Panc1 (cell line): ENCODE measurements at regions not wholly inside any gene's neighbourhood (a gene's known extent, or its start where the extent isn't known, plus 50 kb on each side); places are given as distances from the start of the nearest gene placed in this dataset.

ENCODE experiments used
- ATAC-seq: fragments of 200-7000 bp; cut with Tn5 transposase; 2 replicates; pipeline ENCODE4 v1.9.1; 2020; ENCODE audit warnings: mild to moderate bottlenecking, moderate library complexity
- BruUV-seq: library from RNA; stranded (reverse); fragments of 400-500 nt; replicated peaks from 2 replicates; lab custom pipeline; 2021; lab: Mats Ljungman, UMichigan
- CTCF ChIA-PET: fragments of 300-600 bp; sonication (Branson Sonifier 250); formaldehyde crosslinking; loops from one replicate; lab custom pipeline; 2022; ENCODE audit warnings: antibody characterized with exemption; lab: Charles Lee
- POLR2A ChIA-PET: fragments of 300-600 bp; sonication (Branson Sonifier 250); formaldehyde crosslinking; loops from one replicate; lab custom pipeline; 2022; ENCODE audit warnings: antibody characterized with exemption; lab: Charles Lee
- DNase-seq: peaks from one replicate; pipeline ENCODE4 v3.0.0-alpha.2; 2010; ENCODE audit warnings: low read depth, low spot score
- H3K27ac ChIP-seq: 2 replicates; pipeline ENCODE4 v1.5.1; 2011; ENCODE audit warnings: mild to moderate bottlenecking, low read length, inconsistent platforms
- H3K27me3 ChIP-seq: fragments of 200-500 bp; sonication (Bioruptor generic); 2 replicates; pipeline ENCODE4 v1.6.0; 2014; ENCODE audit warnings: low read length, inconsistent platforms; ENCODE audit not compliant: control insufficient read depth, insufficient read depth
- H3K36me3 ChIP-seq: fragments of 200-500 bp; sonication (Bioruptor generic); 2 replicates; pipeline ENCODE4 v1.5.1; 2014; ENCODE audit warnings: inconsistent platforms, mild to moderate bottlenecking, low read length, moderate library complexity; ENCODE audit not compliant: control insufficient read depth, insufficient read depth
- H3K4me1 ChIP-seq: 2 replicates; pipeline ENCODE4 v1.5.1; 2011; ENCODE audit warnings: inconsistent platforms, mild to moderate bottlenecking, low read length, moderate library complexity; ENCODE audit not compliant: control insufficient read depth, insufficient read depth
- H3K4me3 ChIP-seq, 2 experiments: 2 replicates each; pipeline ENCODE4 v1.5.1; 2011 to 2012; ENCODE audit warnings: low read depth in 2 of 2, low read length in 2 of 2, mild to moderate bottlenecking in 2 of 2, inconsistent platforms in 1 of 2, moderate library complexity in 1 of 2
- H3K9me3 ChIP-seq: fragments of 200-500 bp; sonication (Bioruptor generic); 2 replicates; pipeline ENCODE4 v1.5.1; 2014; ENCODE audit warnings: low read depth, mild to moderate bottlenecking, inconsistent platforms, low read length, moderate library complexity; ENCODE audit not compliant: control insufficient read depth, insufficient read depth
- POLR2AphosphoS5 ChIP-seq: IDR thresholded peaks from 2 replicates; pipeline ENCODE4 v1.6.1; 2012; ENCODE audit warnings: mild to moderate bottlenecking, low read depth, low read length, moderate library complexity
- SIN3A ChIP-seq: IDR thresholded peaks from 2 replicates; pipeline ENCODE4 v1.6.1; 2012; ENCODE audit warnings: low read depth, mild to moderate bottlenecking, low read length, moderate library complexity, borderline replicate concordance; ENCODE audit not compliant: insufficient read depth
- TCF7L2 ChIP-seq: IDR thresholded peaks from 2 replicates; pipeline ENCODE4 v1.6.1; 2011; ENCODE audit warnings: mild to moderate bottlenecking, low read depth, low read length, inconsistent platforms
- in situ Hi-C: cut with HindIII; loops from 2 replicates; pipeline ENCODE4 v1.10.0; 2016; ENCODE audit warnings: low sequenced_read_pairs, low pct_unique_long_range_greater_than_20kb
- intact Hi-C: fragments of 100-400 bp; cut with micrococcal nuclease; formaldehyde crosslinking; loops from one replicate; pipeline ENCODE4 v1.10.0; 2022; ENCODE audit not compliant: unreplicated experiment
- TF ChIP-seq, protein P1 (sequence below), 2 experiments: IDR thresholded peaks; 2 replicates each; pipeline ENCODE4 v1.6.1; 2011 to 2012; ENCODE audit warnings: low read depth in 2 of 2, control low read depth in 1 of 2, low read length in 1 of 2, mild to moderate bottlenecking in 1 of 2, moderate library complexity in 1 of 2; ENCODE audit not compliant: insufficient read depth in 1 of 2
- TF ChIP-seq, protein P2 (sequence below): fragments of 450-650 bp; IDR thresholded peaks from 2 replicates; pipeline ENCODE4 v1.5.1; 2017; ENCODE audit warnings: mild to moderate bottlenecking

- in situ Hi-C loops (no loop called here), intact Hi-C loops (no loop called here)
- ChIA-PET POLR2A (no interaction called here), CTCF (no interaction called here)
- TF ChIP-seq, protein P1, sequence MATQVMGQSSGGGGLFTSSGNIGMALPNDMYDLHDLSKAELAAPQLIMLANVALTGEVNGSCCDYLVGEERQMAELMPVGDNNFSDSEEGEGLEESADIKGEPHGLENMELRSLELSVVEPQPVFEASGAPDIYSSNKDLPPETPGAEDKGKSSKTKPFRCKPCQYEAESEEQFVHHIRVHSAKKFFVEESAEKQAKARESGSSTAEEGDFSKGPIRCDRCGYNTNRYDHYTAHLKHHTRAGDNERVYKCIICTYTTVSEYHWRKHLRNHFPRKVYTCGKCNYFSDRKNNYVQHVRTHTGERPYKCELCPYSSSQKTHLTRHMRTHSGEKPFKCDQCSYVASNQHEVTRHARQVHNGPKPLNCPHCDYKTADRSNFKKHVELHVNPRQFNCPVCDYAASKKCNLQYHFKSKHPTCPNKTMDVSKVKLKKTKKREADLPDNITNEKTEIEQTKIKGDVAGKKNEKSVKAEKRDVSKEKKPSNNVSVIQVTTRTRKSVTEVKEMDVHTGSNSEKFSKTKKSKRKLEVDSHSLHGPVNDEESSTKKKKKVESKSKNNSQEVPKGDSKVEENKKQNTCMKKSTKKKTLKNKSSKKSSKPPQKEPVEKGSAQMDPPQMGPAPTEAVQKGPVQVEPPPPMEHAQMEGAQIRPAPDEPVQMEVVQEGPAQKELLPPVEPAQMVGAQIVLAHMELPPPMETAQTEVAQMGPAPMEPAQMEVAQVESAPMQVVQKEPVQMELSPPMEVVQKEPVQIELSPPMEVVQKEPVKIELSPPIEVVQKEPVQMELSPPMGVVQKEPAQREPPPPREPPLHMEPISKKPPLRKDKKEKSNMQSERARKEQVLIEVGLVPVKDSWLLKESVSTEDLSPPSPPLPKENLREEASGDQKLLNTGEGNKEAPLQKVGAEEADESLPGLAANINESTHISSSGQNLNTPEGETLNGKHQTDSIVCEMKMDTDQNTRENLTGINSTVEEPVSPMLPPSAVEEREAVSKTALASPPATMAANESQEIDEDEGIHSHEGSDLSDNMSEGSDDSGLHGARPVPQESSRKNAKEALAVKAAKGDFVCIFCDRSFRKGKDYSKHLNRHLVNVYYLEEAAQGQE (IDR thresholded peaks at IDR 0.05; ENCODE audit: insufficient read depth in 1 of 2, low read depth in 2 of 2, low read length in 1 of 2) = no peak
- TF ChIP-seq POLR2AphosphoS5 (no peak), SIN3A (no peak), TCF7L2 (no peak)
- TF ChIP-seq, protein P2, sequence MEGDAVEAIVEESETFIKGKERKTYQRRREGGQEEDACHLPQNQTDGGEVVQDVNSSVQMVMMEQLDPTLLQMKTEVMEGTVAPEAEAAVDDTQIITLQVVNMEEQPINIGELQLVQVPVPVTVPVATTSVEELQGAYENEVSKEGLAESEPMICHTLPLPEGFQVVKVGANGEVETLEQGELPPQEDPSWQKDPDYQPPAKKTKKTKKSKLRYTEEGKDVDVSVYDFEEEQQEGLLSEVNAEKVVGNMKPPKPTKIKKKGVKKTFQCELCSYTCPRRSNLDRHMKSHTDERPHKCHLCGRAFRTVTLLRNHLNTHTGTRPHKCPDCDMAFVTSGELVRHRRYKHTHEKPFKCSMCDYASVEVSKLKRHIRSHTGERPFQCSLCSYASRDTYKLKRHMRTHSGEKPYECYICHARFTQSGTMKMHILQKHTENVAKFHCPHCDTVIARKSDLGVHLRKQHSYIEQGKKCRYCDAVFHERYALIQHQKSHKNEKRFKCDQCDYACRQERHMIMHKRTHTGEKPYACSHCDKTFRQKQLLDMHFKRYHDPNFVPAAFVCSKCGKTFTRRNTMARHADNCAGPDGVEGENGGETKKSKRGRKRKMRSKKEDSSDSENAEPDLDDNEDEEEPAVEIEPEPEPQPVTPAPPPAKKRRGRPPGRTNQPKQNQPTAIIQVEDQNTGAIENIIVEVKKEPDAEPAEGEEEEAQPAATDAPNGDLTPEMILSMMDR = no peak
- ATAC-seq (no peak), DNase-seq (no peak)
- Histone ChIP-seq H3K9me3 (no peaks in the 10 kb centered on the region), H3K36me3 (no peaks in the 10 kb centered on the region), H3K27me3 (no peaks in the 10 kb centered on the region), H3K27ac (no peak overlapping the region), H3K4me3 (no peak overlapping the region), H3K4me1 (no peaks in the 10 kb centered on the region)
- BruUV-seq = no TSS peak
Observed at GRCh38 chr5:158623971-158624370, 475.7 kb downstream of the EBF1 start.

DNA sequence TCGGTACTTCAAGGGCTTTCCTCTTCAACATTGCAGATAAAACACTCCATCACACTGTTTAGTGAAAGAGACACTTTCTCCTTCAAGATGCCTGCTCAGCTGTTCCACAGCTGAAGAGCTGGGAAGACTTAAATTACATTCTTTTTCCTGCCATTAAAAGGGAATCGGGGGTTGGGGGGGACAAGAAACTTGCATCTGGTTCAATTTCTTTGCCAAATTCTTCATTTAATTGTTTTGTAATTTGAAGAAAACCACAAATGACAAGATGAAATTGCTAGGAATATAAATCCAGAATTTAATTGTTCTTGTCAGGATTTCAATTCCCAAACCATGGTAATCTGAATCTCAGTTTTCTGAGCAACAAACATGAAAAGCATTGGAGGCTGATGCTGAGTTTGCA is 478.3 kb downstream of the EBF1 start:
- DNase-seq (no peak), ATAC-seq (no peak)
- ChIA-PET POLR2A (no interaction called here), CTCF (no interaction called here)
- intact Hi-C loops (no loop called here), in situ Hi-C loops (no loop called here)
- H3K4me3 ChIP-seq = no peak overlapping the region
- no peaks in the 10 kb centered on the region for H3K36me3 ChIP-seq
- H3K27ac ChIP-seq = no peak overlapping the region
- H3K4me1 ChIP-seq = no peaks in the 10 kb centered on the region
- TF ChIP-seq, protein P1 (IDR thresholded peaks at IDR 0.05; ENCODE audit: insufficient read depth in 1 of 2, low read depth in 2 of 2, low read length in 1 of 2) = no peak
- no peak for TF ChIP-seq POLR2AphosphoS5
- TF ChIP-seq, protein P2 = no peak
- TF ChIP-seq TCF7L2 = no peak
- TF ChIP-seq SIN3A = no peak
- no peaks in the 10 kb centered on the region for H3K9me3 ChIP-seq
- no peaks in the 10 kb centered on the region for H3K27me3 ChIP-seq
- BruUV-seq = no TSS peak
